RWPE1 (cell line): ENCODE measurements at regions not wholly inside any gene's neighbourhood (a gene's known extent, or its start where the extent isn't known, plus 50 kb on each side); places are given as distances from the start of the nearest gene placed in this dataset.

Experiments
- CTCF ChIA-PET: fragments of 350-600 bp; sonication (Branson Sonifier 250); formaldehyde crosslinking; extraction: SDS; loops from one replicate; lab custom pipeline; 2021; lab: Yijun Ruan, JAX
- POLR2A ChIA-PET: fragments of 400-600 bp; formaldehyde crosslinking; extraction: SDS; loops from one replicate; lab custom pipeline; 2020; ENCODE audit warnings: antibody characterized with exemption; ENCODE audit not compliant: low non-redundant PET; lab: Yijun Ruan, JAX
- DNase-seq: peaks from one replicate; pipeline ENCODE4 v3.0.0; 2012; ENCODE audit warnings: low spot score
- H3K27ac ChIP-seq: fragments of 450-650 bp; 2 replicates; pipeline ENCODE4 v1.5.1; 2017
- CTCF ChIP-seq: fragments of 450-650 bp; conservative IDR thresholded peaks from 2 replicates; pipeline ENCODE4 v1.5.1; 2017; ENCODE audit warnings: low read depth, mild to moderate bottlenecking

- POLR2A ChIA-PET = no interaction called here
- TF ChIP-seq CTCF = no peak
- CTCF ChIA-PET = interaction anchor here (0.6 kb wide), 2 partner anchors 336 to 590 kb away, joined by 3 read pairs; partner anchors contain the start of gene TBX3
- DNase-seq = no peak
- no peak overlapping the region for H3K27ac ChIP-seq
These were observed 589.5 kb upstream of the TBX3 start for GRCh38 chr12:115273456-115273855.

- POLR2A ChIA-PET = no interaction called here
- no peak for DNase-seq
- CTCF ChIA-PET = interaction anchor here (0.6 to 0.8 kb wide), 2 partner anchors 142 to 189 kb away, joined by 3 read pairs; no protein-coding TSS in a partner anchor
- H3K27ac ChIP-seq = no peak overlapping the region
- TF ChIP-seq CTCF = no peak
These were observed 584.5 kb upstream of the TBX3 start for GRCh38 chr12:115268451-115268850.

GRCh38 chr12:115267891-115268290 lies 583.9 kb upstream of the TBX3 start:
- POLR2A ChIA-PET = no interaction called here

GRCh38 chr12:115267464-115267863 lies 583.5 kb upstream of the TBX3 start:
- ChIA-PET CTCF (no interaction called here), POLR2A (no interaction called here)
- DNase-seq = no peak
- H3K27ac ChIP-seq = no peak overlapping the region
- no peak for TF ChIP-seq CTCF

More at GRCh38 chr12:115267891-115268290, 583.9 kb upstream of the TBX3 start:
- CTCF ChIA-PET = no interaction called here
- no peak for DNase-seq
- H3K27ac ChIP-seq = no peak overlapping the region
- no peak for TF ChIP-seq CTCF

GRCh38 chr12:115264605-115265004 lies 580.6 kb upstream of the TBX3 start:
- DNase-seq = no peak
- H3K27ac ChIP-seq = no peak overlapping the region
- ChIA-PET POLR2A (no interaction called here), CTCF (no interaction called here)
- TF ChIP-seq CTCF = no peak

GRCh38 chr12:115261691-115262398 lies 577.9 kb upstream of the TBX3 start:
- no peak for TF ChIP-seq CTCF
- H3K27ac ChIP-seq = no peak overlapping the region
- CTCF ChIA-PET = no interaction called here
- DNase-seq = no peak
- POLR2A ChIA-PET = no interaction called here
